Neuronal stem cell (in vitro differentiated cells): ENCODE measurements at regions not wholly inside any gene's neighbourhood (a gene's known extent, or its start where the extent isn't known, plus 50 kb on each side); places are given as distances from the start of the nearest gene placed in this dataset.

ENCODE experiments used
- DNase-seq: peaks from one replicate; pipeline ENCODE4 v3.0.0-alpha.2; 2013; ENCODE audit warnings: low spot score
- H2AFZ ChIP-seq: one replicate; pipeline ENCODE4 v1.6.1; 2013; ENCODE audit warnings: mild to moderate bottlenecking, low read length, inconsistent platforms
- H2AK5ac ChIP-seq: 2 replicates; pipeline ENCODE4 v1.6.1; 2013; ENCODE audit warnings: low read depth, mild to moderate bottlenecking, inconsistent platforms, low read length, moderate library complexity, mixed read lengths
- H2BK120ac ChIP-seq: 2 replicates; pipeline ENCODE4 v1.6.1; 2013; ENCODE audit warnings: low read depth, mild to moderate bottlenecking, inconsistent platforms, low read length, moderate library complexity, mixed read lengths
- H2BK12ac ChIP-seq: one replicate; pipeline ENCODE4 v1.6.1; 2013; ENCODE audit warnings: low read length, inconsistent platforms
- H2BK15ac ChIP-seq: 2 replicates; pipeline ENCODE4 v1.6.1; 2013; ENCODE audit warnings: mild to moderate bottlenecking, low read length, inconsistent platforms, mixed read lengths
- H2BK5ac ChIP-seq: one replicate; pipeline ENCODE4 v1.6.1; 2013; ENCODE audit warnings: inconsistent platforms, mild to moderate bottlenecking, low read length, moderate library complexity
- H3K14ac ChIP-seq: one replicate; pipeline ENCODE4 v1.6.1; 2013; ENCODE audit warnings: low read length, inconsistent platforms
- H3K18ac ChIP-seq: 2 replicates; pipeline ENCODE4 v1.6.1; 2013; ENCODE audit warnings: low read length, inconsistent platforms
- H3K23ac ChIP-seq: 2 replicates; pipeline ENCODE4 v1.6.1; 2013; ENCODE audit warnings: low read depth, mild to moderate bottlenecking, mixed read lengths, low read length, inconsistent platforms; ENCODE audit not compliant: poor library complexity
- H3K27ac ChIP-seq: replicated peaks from 3 replicates; pipeline ENCODE4 v1.5.1; 2013; ENCODE audit warnings: low read length, inconsistent platforms
- H3K27me3 ChIP-seq, 3 experiments: 2 replicates each; pipeline ENCODE4 v1.6.1; 2013; ENCODE audit warnings: low read length in 3 of 3, mild to moderate bottlenecking in 2 of 3, inconsistent platforms in 1 of 3, low read depth in 1 of 3, mixed read lengths in 1 of 3, moderate library complexity in 1 of 3; ENCODE audit not compliant: control insufficient read depth in 3 of 3, insufficient read depth in 3 of 3
- H3K36me3 ChIP-seq, 2 donors: replicated peaks in 1 of 2; 2 replicates each; pipeline ENCODE4 v1.6.1; 2013; ENCODE audit warnings: low read length in 2 of 2; ENCODE audit not compliant: control insufficient read depth in 2 of 2, insufficient read depth in 2 of 2
- H3K4ac ChIP-seq: 2 replicates; pipeline ENCODE4 v1.6.1; 2013; ENCODE audit warnings: inconsistent platforms, mild to moderate bottlenecking, low read length, moderate library complexity
- H3K4me1 ChIP-seq, 2 donors: 1 replicate in 1 of 2; 2 replicates in 1 of 2; pipeline ENCODE4 v1.6.1; 2013; ENCODE audit warnings: low read length in 2 of 2, low read depth in 1 of 2; ENCODE audit not compliant: control insufficient read depth in 2 of 2, insufficient read depth in 1 of 2
- H3K4me2 ChIP-seq: one replicate; pipeline ENCODE4 v1.6.1; 2013; ENCODE audit warnings: mild to moderate bottlenecking, low read length, inconsistent platforms; ENCODE audit not compliant: insufficient read depth, poor library complexity, severe bottlenecking
- H3K4me3 ChIP-seq, 2 donors: 2 replicates each; pipeline ENCODE4 v1.5.1; 2013; ENCODE audit warnings: low read length in 2 of 2, mild to moderate bottlenecking in 2 of 2, inconsistent platforms in 1 of 2, moderate library complexity in 1 of 2
- H3K79me1 ChIP-seq: one replicate; pipeline ENCODE4 v1.6.1; 2013; ENCODE audit warnings: low read depth, mild to moderate bottlenecking, inconsistent platforms, low read length, moderate library complexity
- H3K9ac ChIP-seq: one replicate; pipeline ENCODE4 v1.6.1; 2013; ENCODE audit warnings: mild to moderate bottlenecking, low read depth, low read length, inconsistent platforms; ENCODE audit not compliant: poor library complexity
- H3K9me3 ChIP-seq, 2 donors: replicated peaks in 1 of 2; 2 replicates each; pipeline versions ENCODE3 to v1.6.1; 2013; ENCODE audit warnings: low read length in 2 of 2, mild to moderate bottlenecking in 2 of 2, inconsistent platforms in 1 of 2, low read depth in 1 of 2, mixed read lengths in 1 of 2, moderate library complexity in 1 of 2; ENCODE audit not compliant: control insufficient read depth in 2 of 2, insufficient read depth in 1 of 2
- H4K8ac ChIP-seq: one replicate; pipeline ENCODE4 v1.6.1; 2013; ENCODE audit warnings: low read depth, mild to moderate bottlenecking, inconsistent platforms, low read length, moderate library complexity
- H4K91ac ChIP-seq: one replicate; pipeline ENCODE4 v1.6.1; 2013; ENCODE audit warnings: low read length, low read depth, mild to moderate bottlenecking, inconsistent platforms; ENCODE audit not compliant: poor library complexity
- WGBS, 2 donors: extraction: QIAGEN DNeasy Blood & Tissue Kit; methylation state at CpG; one replicate each; pipeline ENCODE4 v1.1.7; 2013; ENCODE audit warnings: missing lambda C conversion rate in 2 of 2, mixed read lengths in 1 of 2; ENCODE audit not compliant: insufficient read length in 2 of 2, insufficient replicate concordance in 1 of 2; ENCODE audit errors: extremely low coverage in 2 of 2; 5-methylcytosine and 5-hydroxymethylcytosine counted together

DNA sequence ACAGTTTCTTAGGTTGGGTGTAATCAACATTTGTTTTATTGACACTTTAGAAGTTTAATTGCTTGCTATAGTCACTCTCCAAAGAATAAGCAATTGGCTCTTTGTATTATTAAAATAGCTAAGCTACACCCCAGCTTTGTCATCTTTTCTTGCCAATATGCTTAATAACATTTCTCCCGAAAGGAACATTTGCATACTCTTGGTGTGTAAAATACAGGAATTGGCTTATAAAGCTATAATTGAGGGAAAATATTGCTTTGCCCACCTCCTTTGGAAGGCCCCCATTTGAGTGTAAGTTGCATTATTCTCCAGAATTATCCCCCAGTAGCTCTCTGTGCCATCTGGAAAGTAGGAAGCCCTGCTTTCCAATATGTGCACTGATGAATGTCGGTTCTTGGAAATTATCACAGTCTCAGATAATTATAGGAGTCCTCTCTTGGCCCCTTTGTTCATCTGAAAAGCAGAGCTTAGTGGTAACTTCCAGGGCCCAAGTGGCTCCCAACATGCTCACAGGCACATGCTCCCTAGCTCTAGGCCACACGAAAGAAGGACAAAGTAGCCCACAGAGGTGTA, 92.4 kb upstream of the B3GAT2 start:
- no CpG with 5 or more reads among the region's 3 CpGs for WGBS, 2 donors
- H3K4ac ChIP-seq: no peak overlapping the region
- no peak overlapping the region for H4K91ac ChIP-seq
- no peaks in the 10 kb centered on the region for H3K9me3 ChIP-seq
- DNase-seq: no peak
- peaks cover 13 to 34% of the 10 kb centered on the region in 2 donors for H3K4me1 ChIP-seq
- H3K79me1 ChIP-seq: no peaks in the 10 kb centered on the region
- no peak overlapping the region for H3K9ac ChIP-seq
- no peak overlapping the region for H3K23ac ChIP-seq
- no peak overlapping the region for H2BK15ac ChIP-seq
- no peak overlapping the region for H3K18ac ChIP-seq
- H3K4me2 ChIP-seq: no peak overlapping the region
- H2BK5ac ChIP-seq: no peak overlapping the region
- H2BK12ac ChIP-seq: no peak overlapping the region
- H3K4me3 ChIP-seq: no peak overlapping the region
- no peak overlapping the region for H2AK5ac ChIP-seq
- H2AFZ ChIP-seq: no peak overlapping the region
- H3K36me3 ChIP-seq: no peaks in the 10 kb centered on the region
- no peak overlapping the region for H3K27ac ChIP-seq
- H2BK120ac ChIP-seq: no peak overlapping the region
- no peak overlapping the region for H3K14ac ChIP-seq
- H4K8ac ChIP-seq: no peak overlapping the region
- no peaks in the 10 kb centered on the region for H3K27me3 ChIP-seq

DNA sequence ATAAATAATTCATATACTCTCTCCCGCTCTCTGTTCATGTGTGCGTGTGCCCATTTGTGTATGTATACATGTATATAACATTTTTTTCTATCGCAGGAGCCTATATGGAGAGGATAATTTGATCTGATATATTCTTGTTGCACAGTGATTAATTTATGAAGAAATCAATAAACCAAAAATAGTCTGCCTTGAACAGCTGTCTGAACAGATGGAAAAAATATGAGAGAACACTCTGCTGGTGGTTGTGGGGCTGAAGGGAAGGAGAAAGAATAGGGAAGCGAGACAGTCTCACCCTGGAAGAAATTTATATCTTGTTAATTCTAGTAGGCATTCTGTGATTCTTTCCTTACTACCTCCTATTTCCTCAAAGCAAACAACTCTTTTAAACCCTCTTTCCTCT, 96.6 kb upstream of the B3GAT2 start:
- H3K27me3 ChIP-seq: no peaks in the 10 kb centered on the region

DNA sequence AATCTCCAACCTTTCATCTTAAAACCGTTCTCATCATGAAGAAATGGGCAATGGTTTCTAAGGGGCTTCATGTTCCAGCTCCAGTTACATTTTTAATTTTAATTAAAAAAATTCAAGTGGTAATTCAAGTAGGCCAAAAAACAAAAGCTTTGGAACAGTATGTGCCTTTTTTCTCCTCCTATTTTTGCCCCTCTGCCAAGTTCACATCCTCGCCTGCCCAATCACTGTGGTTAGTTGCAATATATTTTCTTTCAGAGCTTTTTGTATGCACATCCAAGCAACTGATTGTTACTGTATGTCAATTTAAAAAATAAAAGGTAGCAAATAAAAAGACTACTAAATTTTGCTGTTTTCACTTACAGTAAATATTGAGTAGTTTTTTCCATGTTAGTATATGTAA, 99.8 kb upstream of the B3GAT2 start:
- Histone ChIP-seq H4K91ac (no peak overlapping the region), H3K9ac (no peak overlapping the region), H2BK12ac (no peak overlapping the region), H3K4ac (no peak overlapping the region), H3K4me3 (no peak overlapping the region), H3K18ac (no peak overlapping the region), H3K79me1 (no peaks in the 10 kb centered on the region), H3K23ac (no peak overlapping the region), H2AK5ac (no peak overlapping the region), H3K9me3 (no peaks in the 10 kb centered on the region), H3K27me3 (no peaks in the 10 kb centered on the region), H3K4me1 (no peaks in the 10 kb centered on the region), H2BK15ac (no peak overlapping the region), H4K8ac (no peak overlapping the region), H2AFZ (no peak overlapping the region), H3K27ac (no peak overlapping the region), H3K4me2 (no peak overlapping the region), H2BK5ac (no peak overlapping the region), H2BK120ac (no peak overlapping the region), H3K14ac (no peak overlapping the region), H3K36me3 (no peaks in the 10 kb centered on the region)
- no peak for DNase-seq
- WGBS, 2 donors: no CpG with 5 or more reads among the region's 2 CpGs

More for the DNA sequence above, 96.6 kb upstream of the B3GAT2 start:
- no peak overlapping the region for H4K8ac ChIP-seq
- H3K9ac ChIP-seq: no peak overlapping the region
- H3K23ac ChIP-seq: no peak overlapping the region
- H3K9me3 ChIP-seq: no peaks in the 10 kb centered on the region
- H3K4ac ChIP-seq: no peak overlapping the region
- no peak overlapping the region for H3K27ac ChIP-seq
- WGBS, 2 donors: no CpG with 5 or more reads among the region's 4 CpGs
- peak overlapping the region; percentile 32 for H2AFZ ChIP-seq
- H2BK12ac ChIP-seq: no peak overlapping the region
- no peak overlapping the region for H2BK5ac ChIP-seq
- no peak overlapping the region for H2BK120ac ChIP-seq
- no peak overlapping the region for H2AK5ac ChIP-seq
- no peak overlapping the region for H3K18ac ChIP-seq
- H3K4me1 ChIP-seq: no peaks in the 10 kb centered on the region
- H3K14ac ChIP-seq: no peak overlapping the region
- H4K91ac ChIP-seq: no peak overlapping the region
- no peaks in the 10 kb centered on the region for H3K79me1 ChIP-seq
- no peak overlapping the region for H3K4me3 ChIP-seq
- DNase-seq: no peak
- no peaks in the 10 kb centered on the region for H3K36me3 ChIP-seq
- no peak overlapping the region for H3K4me2 ChIP-seq
- no peak overlapping the region for H2BK15ac ChIP-seq

DNA sequence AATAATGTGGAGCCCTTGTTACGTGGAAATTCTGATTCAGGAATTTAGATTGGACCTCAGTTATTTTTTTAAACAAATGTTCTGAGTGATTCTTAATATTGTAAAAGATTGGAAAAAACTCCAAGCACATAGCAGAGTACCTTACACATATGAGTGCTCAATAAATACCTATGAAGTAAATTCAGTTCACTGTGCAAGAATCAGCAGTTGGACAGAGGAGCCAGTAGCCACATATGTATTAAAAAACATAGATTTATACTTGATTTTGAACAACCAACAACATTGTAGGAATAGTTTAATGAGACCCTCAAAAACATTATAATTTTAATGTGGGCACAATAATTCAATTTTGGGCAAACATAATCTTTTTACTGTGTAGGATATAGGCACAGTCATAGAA, 109.3 kb upstream of the B3GAT2 start:
- Histone ChIP-seq H3K4me2 (no peak overlapping the region), H3K18ac (no peak overlapping the region), H3K27ac (no peak overlapping the region), H2BK120ac (no peak overlapping the region), H3K4me3 (no peak overlapping the region), H3K23ac (no peak overlapping the region), H3K27me3 (no peaks in the 10 kb centered on the region), H2BK5ac (no peak overlapping the region), H3K14ac (no peak overlapping the region), H3K79me1 (no peaks in the 10 kb centered on the region), H2AFZ (no peak overlapping the region), H3K9me3 (no peaks in the 10 kb centered on the region), H3K4ac (no peak overlapping the region), H3K9ac (no peak overlapping the region), H4K91ac (no peak overlapping the region), H2AK5ac (no peak overlapping the region), H3K36me3 (no peaks in the 10 kb centered on the region), H2BK12ac (no peak overlapping the region), H3K4me1 (no peaks in the 10 kb centered on the region), H4K8ac (no peak overlapping the region), H2BK15ac (no peak overlapping the region)
- DNase-seq: no peak
- no CpG with 5 or more reads among the region's 1 CpG for WGBS, 2 donors
